ENCODE measurements at regions not wholly inside any gene's neighbourhood (a gene's known extent, or its start where the extent isn't known, plus 50 kb on each side); places are given as distances from the start of the nearest gene placed in this dataset.

- CTCF ChIA-PET, result no interaction called here
Measured at GRCh38 chr18:34959211-34959829, 81.9 kb upstream of the MAPRE2 start.

GRCh38 chr18:34959989-34960388 is 81.2 kb upstream of the MAPRE2 start:
- no peak overlapping the region for H3K4me3 Mint-ChIP-seq
- ATAC-seq (ENCODE audit: low read depth) (no peak), DNase-seq (no peak)
- no peak overlapping the region for H3K27ac Mint-ChIP-seq
- ChIA-PET CTCF (interaction anchor here (1.0 kb wide), 1 partner anchor 96 kb away, joined by 3 read pairs; no protein-coding TSS in a partner anchor), POLR2A (no interaction called here)
- H3K4me1 Mint-ChIP-seq, result no peaks in the 10 kb centered on the region
- peaks cover 2% of the 10 kb centered on the region for H3K9me3 Mint-ChIP-seq
- H3K36me3 Mint-ChIP-seq (ENCODE audit: low read depth), result no peaks in the 10 kb centered on the region
- intact Hi-C loops (cut with micrococcal nuclease), result no loop called here
- peaks cover 24% of the 10 kb centered on the region for H3K27me3 Mint-ChIP-seq
- TF ChIP-seq CTCF (IDR thresholded peaks at IDR 0.05), result no peak

More at GRCh38 chr18:34959211-34959829, 81.9 kb upstream of the MAPRE2 start:
- Mint-ChIP-seq H3K27me3 (peaks cover 24% of the 10 kb centered on the region), H3K9me3 (peaks cover 2% of the 10 kb centered on the region), H3K36me3 (ENCODE audit: low read depth) (no peaks in the 10 kb centered on the region), H3K27ac (no peak overlapping the region), H3K4me1 (no peaks in the 10 kb centered on the region), H3K4me3 (no peak overlapping the region)
- TF ChIP-seq CTCF (IDR thresholded peaks at IDR 0.05), result no peak
- POLR2A ChIA-PET, result no interaction called here
- DNase-seq (no peak), ATAC-seq (ENCODE audit: low read depth) (no peak)
- intact Hi-C loops (cut with micrococcal nuclease), result no loop called here

- intact Hi-C loops (cut with micrococcal nuclease), result no loop called here
- Mint-ChIP-seq H3K4me1 (no peaks in the 10 kb centered on the region), H3K4me3 (no peak overlapping the region), H3K36me3 (ENCODE audit: low read depth) (no peaks in the 10 kb centered on the region), H3K9me3 (no peaks in the 10 kb centered on the region), H3K27me3 (peaks cover 5% of the 10 kb centered on the region), H3K27ac (no peak overlapping the region)
- TF ChIP-seq CTCF (IDR thresholded peaks at IDR 0.05), result no peak
- DNase-seq (no peak), ATAC-seq (ENCODE audit: low read depth) (no peak)
- CTCF ChIA-PET, result no interaction called here
- POLR2A ChIA-PET, result no interaction called here
Measured at GRCh38 chr18:34965108-34965507, 76.1 kb upstream of the MAPRE2 start.

- Mint-ChIP-seq H3K9me3 (no peaks in the 10 kb centered on the region), H3K27me3 (peaks cover 9% of the 10 kb centered on the region), H3K4me1 (no peaks in the 10 kb centered on the region), H3K27ac (no peak overlapping the region), H3K36me3 (ENCODE audit: low read depth) (no peaks in the 10 kb centered on the region), H3K4me3 (no peak overlapping the region)
- ATAC-seq (ENCODE audit: low read depth) (no peak), DNase-seq (no peak)
- ChIA-PET CTCF (no interaction called here), POLR2A (no interaction called here)
- intact Hi-C loops (cut with micrococcal nuclease), result no loop called here
- TF ChIP-seq CTCF (IDR thresholded peaks at IDR 0.05), result no peak
Measured at GRCh38 chr18:34965566-34965965, 75.6 kb upstream of the MAPRE2 start.

GRCh38 chr18:34970106-34970505 is 71.1 kb upstream of the MAPRE2 start:
- Mint-ChIP-seq H3K27ac (no peak overlapping the region), H3K36me3 (ENCODE audit: low read depth) (no peaks in the 10 kb centered on the region), H3K4me1 (no peaks in the 10 kb centered on the region), H3K4me3 (no peak overlapping the region), H3K9me3 (no peaks in the 10 kb centered on the region), H3K27me3 (peaks cover 20% of the 10 kb centered on the region)
- CTCF ChIA-PET, result no interaction called here
- POLR2A ChIA-PET, result no interaction called here
- ATAC-seq (ENCODE audit: low read depth) (no peak), DNase-seq (no peak)
- intact Hi-C loops (cut with micrococcal nuclease), result loop anchor here (10.0 kb wide), 2 partner anchors 645 to 1855 kb away; partner anchors contain the start of genes KIAA1328 and TPGS2
- no peak for TF ChIP-seq CTCF (IDR thresholded peaks at IDR 0.05)
